GM18507 (cell line): ENCODE measurements at regions not wholly inside any gene's neighbourhood (a gene's known extent, or its start where the extent isn't known, plus 50 kb on each side); places are given as distances from the start of the nearest gene placed in this dataset.
"Not testable (repeated sequence)": the region's sequence is repeated elsewhere in the genome, so short reads cannot be mapped to it uniquely, and the experiment has no call there.

Experiments
- DNase-seq: peaks from one replicate; pipeline ENCODE4 v3.0.0; 2011; ENCODE audit warnings: low read depth; ENCODE audit not compliant: insufficient read length; ENCODE audit errors: extremely low spot score
- FAIRE-seq: peaks from 2 replicates; lab custom pipeline; 2011; peaks lifted over from hg19 to GRCh38; lab: Jason Lieb, UNC

GRCh38 chr17:71753070-71753469 lies 367.8 kb upstream of the SOX9 start:
- FAIRE-seq: no peak
- DNase-seq: no peak

GRCh38 chr17:71757156-71757555 lies 363.7 kb upstream of the SOX9 start:
- no peak for DNase-seq
- FAIRE-seq: no peak

- FAIRE-seq (no peak), DNase-seq (no peak)
Measured at GRCh38 chr17:71757956-71758355, 362.9 kb upstream of the SOX9 start.

- DNase-seq (no peak), FAIRE-seq (no peak)
Measured at GRCh38 chr17:71759422-71760060, 361.3 kb upstream of the SOX9 start.

GRCh38 chr17:71760062-71760720 lies 360.6 kb upstream of the SOX9 start:
- FAIRE-seq: no peak
- DNase-seq: no peak

GRCh38 chr17:71762526-71762925 lies 358.3 kb upstream of the SOX9 start:
- FAIRE-seq (no peak), DNase-seq (no peak)

- FAIRE-seq (no peak), DNase-seq (no peak)
Measured at GRCh38 chr17:71764505-71764904, 356.3 kb upstream of the SOX9 start.

GRCh38 chr17:71765437-71765836 lies 355.4 kb upstream of the SOX9 start:
- FAIRE-seq (no peak), DNase-seq (no peak)

GRCh38 chr17:71769850-71770249 lies 351.0 kb upstream of the SOX9 start:
- FAIRE-seq: no peak
- no peak for DNase-seq

GRCh38 chr17:71777048-71777640 lies 343.7 kb upstream of the SOX9 start:
- FAIRE-seq: no peak

GRCh38 chr17:71779482-71779881 lies 341.3 kb upstream of the SOX9 start:
- no peak for DNase-seq
- no peak for FAIRE-seq

More at GRCh38 chr17:71777048-71777640, 343.7 kb upstream of the SOX9 start:
- no peak for DNase-seq

- DNase-seq (no peak), FAIRE-seq (no peak)
Measured at GRCh38 chr17:71780596-71780995, 340.2 kb upstream of the SOX9 start.

- not testable (repeated sequence) for DNase-seq, FAIRE-seq
Measured at GRCh38 chr17:71782021-71782420, 338.8 kb upstream of the SOX9 start.

- FAIRE-seq (no peak), DNase-seq (no peak)
Measured at GRCh38 chr17:71790791-71791190, 330.0 kb upstream of the SOX9 start.

- no peak for DNase-seq
- no peak for FAIRE-seq
Measured at GRCh38 chr17:71791311-71791710, 329.5 kb upstream of the SOX9 start.

GRCh38 chr17:71792966-71793365 lies 327.9 kb upstream of the SOX9 start:
- FAIRE-seq (no peak), DNase-seq (no peak)

GRCh38 chr17:71793518-71793917 lies 327.3 kb upstream of the SOX9 start:
- no peak for FAIRE-seq
- no peak for DNase-seq

- DNase-seq: no peak
- FAIRE-seq: no peak
Measured at GRCh38 chr17:71798701-71799100, 322.1 kb upstream of the SOX9 start.

- DNase-seq: no peak
- FAIRE-seq: no peak
Measured at GRCh38 chr17:71799657-71800056, 321.2 kb upstream of the SOX9 start.

GRCh38 chr17:71801301-71801700 lies 319.5 kb upstream of the SOX9 start:
- FAIRE-seq (no peak), DNase-seq (no peak)

GRCh38 chr17:71802663-71803062 lies 318.2 kb upstream of the SOX9 start:
- DNase-seq (no peak), FAIRE-seq (no peak)
